AG10803 (cell line): ENCODE measurements at regions not wholly inside any gene's neighbourhood (a gene's known extent, or its start where the extent isn't known, plus 50 kb on each side); places are given as distances from the start of the nearest gene placed in this dataset.

ENCODE experiments used
- DNase-seq: peaks from one replicate; pipeline ENCODE4 v3.0.0; 2010; ENCODE audit warnings: low read depth
- H3K4me3 ChIP-seq: 2 replicates; pipeline ENCODE4 v1.5.1; 2011; ENCODE audit warnings: mild to moderate bottlenecking, low read length, control low read depth
- TF ChIP-seq, protein P1 (sequence below): conservative IDR thresholded peaks from 2 replicates; pipeline ENCODE4 v1.5.1; 2011; ENCODE audit warnings: mild to moderate bottlenecking, low read length, control low read depth, inconsistent platforms

DNA sequence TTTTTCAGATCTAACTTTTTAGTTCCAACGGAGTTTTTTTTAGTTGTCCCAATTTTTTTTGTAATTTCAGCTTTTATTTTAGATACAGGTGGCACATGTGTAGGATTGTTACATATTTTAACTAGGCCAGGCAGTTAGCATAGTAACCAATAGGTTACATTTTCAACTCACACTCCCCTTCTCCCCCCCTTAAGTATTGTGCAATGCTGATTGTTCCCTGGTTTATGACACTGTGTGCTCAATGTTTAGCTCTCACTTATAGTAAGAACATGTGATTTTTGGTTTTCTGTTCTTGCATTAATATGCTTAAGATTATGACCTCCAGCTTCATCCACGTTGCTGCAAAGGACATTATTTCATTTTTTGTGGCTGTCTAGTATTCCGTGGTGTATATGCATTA lies 503.2 kb downstream of the CDH9 start:
- H3K4me3 ChIP-seq = no peak overlapping the region
- DNase-seq = no peak

DNA sequence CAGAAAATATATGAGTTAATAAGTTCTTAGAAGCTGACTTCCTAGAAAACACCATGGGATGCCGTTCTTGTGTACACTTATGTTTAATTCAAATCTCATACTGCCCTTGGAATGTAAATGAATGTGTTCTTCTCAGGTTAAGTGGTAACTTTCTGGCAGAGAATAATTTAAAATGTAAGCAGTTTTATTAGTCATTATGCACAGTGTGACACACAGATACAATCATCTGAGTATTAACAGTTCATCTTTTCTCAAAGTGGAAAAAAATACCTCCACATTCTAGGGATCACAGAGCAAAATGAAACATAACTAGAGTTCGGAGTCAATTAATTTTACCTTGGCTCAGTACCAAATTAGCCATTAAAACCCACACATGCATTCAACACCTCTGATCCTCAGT lies 508.1 kb downstream of the CDH9 start:
- TF ChIP-seq, protein P1, sequence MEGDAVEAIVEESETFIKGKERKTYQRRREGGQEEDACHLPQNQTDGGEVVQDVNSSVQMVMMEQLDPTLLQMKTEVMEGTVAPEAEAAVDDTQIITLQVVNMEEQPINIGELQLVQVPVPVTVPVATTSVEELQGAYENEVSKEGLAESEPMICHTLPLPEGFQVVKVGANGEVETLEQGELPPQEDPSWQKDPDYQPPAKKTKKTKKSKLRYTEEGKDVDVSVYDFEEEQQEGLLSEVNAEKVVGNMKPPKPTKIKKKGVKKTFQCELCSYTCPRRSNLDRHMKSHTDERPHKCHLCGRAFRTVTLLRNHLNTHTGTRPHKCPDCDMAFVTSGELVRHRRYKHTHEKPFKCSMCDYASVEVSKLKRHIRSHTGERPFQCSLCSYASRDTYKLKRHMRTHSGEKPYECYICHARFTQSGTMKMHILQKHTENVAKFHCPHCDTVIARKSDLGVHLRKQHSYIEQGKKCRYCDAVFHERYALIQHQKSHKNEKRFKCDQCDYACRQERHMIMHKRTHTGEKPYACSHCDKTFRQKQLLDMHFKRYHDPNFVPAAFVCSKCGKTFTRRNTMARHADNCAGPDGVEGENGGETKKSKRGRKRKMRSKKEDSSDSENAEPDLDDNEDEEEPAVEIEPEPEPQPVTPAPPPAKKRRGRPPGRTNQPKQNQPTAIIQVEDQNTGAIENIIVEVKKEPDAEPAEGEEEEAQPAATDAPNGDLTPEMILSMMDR = no peak
- DNase-seq = no peak
- no peak overlapping the region for H3K4me3 ChIP-seq

More for the DNA sequence above, 503.2 kb downstream of the CDH9 start:
- TF ChIP-seq, protein P1 = no peak

DNA sequence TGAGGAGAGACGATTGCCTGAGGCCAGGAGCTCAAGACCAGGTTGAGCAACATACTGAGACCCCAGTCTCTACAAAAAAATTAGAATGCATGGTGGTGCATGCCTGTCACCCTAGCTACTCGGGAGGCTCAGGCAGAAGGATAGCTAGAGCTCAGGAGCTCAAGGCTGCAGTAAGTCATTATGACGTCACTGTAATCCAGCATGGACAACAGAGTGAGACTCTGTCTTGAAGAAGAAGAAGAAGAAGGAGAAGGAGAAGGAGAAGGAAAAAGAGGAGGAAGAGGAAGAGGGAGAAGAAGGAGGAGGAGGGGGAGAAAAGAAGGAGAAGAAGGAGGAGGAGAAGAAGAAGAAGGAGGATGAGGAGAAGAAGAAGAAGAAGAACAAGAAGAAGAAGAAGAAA lies 519.1 kb downstream of the CDH9 start:
- DNase-seq = no peak
- no peak overlapping the region for H3K4me3 ChIP-seq
- TF ChIP-seq, protein P1 = no peak

DNA sequence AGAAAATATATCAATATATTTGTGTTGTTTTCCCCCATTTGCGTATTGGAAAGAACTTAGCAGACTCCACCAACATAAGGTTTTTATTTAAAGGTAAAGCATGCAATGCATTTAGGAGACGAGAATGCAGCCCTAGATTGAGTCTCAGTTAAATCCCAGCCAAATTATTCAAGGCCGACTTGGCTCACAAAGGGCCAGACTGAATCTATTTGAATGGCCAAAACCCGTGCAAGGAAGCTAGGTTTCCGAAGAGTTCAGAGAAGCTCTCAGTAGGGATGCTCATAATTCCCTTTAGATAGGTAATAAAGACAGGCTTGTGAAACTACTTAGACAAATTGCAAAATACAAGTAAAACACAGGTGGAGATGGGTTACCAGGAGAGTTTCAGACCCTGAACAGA lies 520.3 kb downstream of the CDH9 start:
- H3K4me3 ChIP-seq = no peak overlapping the region
- DNase-seq = no peak
- TF ChIP-seq, protein P1 = no peak

DNA sequence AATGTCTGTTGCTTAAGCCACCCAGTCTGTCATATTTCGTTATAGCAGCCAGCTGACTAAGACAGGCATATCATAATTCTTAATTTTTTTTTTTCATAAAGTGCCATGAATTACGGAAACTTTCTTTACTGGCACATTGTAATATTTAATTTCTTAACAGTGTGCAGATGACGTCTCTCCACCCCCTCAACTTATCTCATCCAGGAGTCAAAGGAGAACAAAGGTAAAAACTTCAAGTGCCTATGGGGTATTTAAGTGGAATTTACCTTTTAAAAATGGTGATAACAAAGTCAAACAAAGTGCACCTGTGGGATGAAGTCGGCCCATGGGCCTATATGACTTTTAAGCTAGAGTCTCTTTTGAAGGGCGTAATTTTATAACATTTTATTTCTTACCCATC lies 539.4 kb downstream of the CDH9 start:
- no peak for DNase-seq
- TF ChIP-seq, protein P1 = no peak
- H3K4me3 ChIP-seq = no peak overlapping the region

DNA sequence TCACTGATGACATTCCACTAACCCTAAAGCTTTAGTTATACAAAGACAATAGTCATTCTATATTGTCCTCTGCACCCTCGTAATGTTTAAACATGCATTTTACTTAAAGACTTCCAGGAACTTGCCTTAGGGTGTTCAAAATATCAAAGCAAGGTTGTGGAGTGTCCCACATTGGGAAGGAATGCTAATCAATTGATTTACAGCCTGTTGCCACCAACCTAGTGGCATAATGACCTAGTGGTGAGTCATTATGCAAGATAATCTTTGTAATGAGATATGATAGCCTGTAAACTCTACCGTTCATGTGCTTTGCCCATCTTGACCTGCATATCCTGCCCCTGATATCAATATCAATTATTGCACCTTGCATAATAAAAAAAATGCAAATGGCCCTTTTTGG lies 542.9 kb downstream of the CDH9 start:
- TF ChIP-seq, protein P1 = no peak
- DNase-seq = no peak

DNA sequence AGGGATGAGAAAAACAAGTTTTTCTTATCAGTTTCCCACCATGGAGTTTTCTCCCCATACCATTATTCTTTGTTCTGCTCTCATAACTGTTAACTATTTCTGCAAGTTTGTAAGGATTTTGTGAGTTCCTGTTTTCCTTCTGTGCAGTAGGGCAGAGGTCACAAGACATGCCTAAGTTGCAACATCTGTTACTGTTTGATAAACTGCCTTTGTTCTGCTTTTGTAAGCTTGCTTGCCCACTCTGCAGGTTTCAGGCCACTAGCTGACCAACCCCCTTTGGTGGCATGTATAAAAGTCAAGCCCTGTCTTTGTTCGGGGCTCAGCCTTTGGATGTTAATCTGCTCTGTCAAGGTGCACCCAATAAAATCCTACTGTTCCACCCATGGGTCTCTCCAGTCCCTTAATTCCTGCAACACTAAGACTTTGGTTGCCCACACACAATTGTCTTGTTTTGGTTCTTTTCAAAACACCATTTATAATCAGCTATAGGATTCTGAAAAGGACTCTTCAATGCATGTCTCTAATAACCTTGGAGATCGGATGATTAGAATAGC lies 545.4 kb downstream of the CDH9 start:
- H3K4me3 ChIP-seq = no peak overlapping the region
- DNase-seq = no peak
- TF ChIP-seq, protein P1 = no peak

More for the DNA sequence above, 542.9 kb downstream of the CDH9 start:
- H3K4me3 ChIP-seq = no peak overlapping the region
